NCI-H345 treated with DMSO at 0.1 percent for 48 hours (cell line): ENCODE measurements at regions not wholly inside any gene's neighbourhood (a gene's known extent, or its start where the extent isn't known, plus 50 kb on each side); places are given as distances from the start of the nearest gene placed in this dataset.
"Not testable (repeated sequence)": the region's sequence is repeated elsewhere in the genome, so short reads cannot be mapped to it uniquely, and the experiment has no call there.

Source experiments
- DNase-seq: peaks from one replicate; lab custom pipeline; 2025; ENCODE audit not compliant: unreplicated experiment; lab: John Stamatoyannopoulos, UW

DNA sequence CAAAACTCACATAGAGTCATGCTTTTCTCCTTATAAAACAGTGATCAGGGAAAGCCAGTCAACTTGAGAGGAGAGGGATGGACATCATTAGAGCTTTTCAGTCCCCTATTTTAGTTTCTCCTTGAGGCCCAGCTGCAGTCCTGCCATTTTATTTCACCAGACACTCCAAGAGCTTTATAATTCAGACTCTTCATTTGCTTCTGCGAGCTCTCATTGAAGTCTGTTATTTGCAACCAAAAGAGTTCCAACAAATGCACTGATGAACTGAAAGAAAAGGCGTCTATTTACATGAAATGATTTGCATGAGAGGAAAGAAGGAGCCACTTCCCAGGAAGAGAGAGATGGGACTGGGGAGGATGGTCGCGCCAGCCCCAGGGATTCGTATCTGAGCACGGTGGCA, 86.8 kb downstream of the NDUFA12 start:
- DNase-seq, result peak; percentile 98

DNA sequence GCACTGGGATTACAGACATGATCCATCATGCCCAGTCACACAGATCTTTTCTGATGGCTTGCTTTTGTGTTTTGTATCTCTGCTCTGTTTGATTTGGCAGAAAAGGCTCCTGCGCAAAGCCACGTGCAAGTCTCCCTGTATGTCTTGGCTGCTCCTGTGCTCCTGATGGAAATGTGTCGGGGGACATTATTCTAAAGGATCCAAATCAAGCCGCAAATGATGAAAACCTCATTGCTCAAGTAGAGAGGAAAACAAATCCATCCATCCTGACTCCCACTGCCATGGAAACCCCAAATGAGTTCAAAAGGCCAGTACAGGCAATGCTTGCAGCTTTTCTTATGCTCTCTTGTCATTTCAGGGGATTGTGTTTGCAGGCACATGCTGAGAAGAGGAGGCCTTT, 93.8 kb downstream of the NDUFA12 start:
- DNase-seq, result no peak

- not testable (repeated sequence) for DNase-seq
Measured at GRCh38 chr12:94905749-94906148, 97.7 kb downstream of the NDUFA12 start.

DNA sequence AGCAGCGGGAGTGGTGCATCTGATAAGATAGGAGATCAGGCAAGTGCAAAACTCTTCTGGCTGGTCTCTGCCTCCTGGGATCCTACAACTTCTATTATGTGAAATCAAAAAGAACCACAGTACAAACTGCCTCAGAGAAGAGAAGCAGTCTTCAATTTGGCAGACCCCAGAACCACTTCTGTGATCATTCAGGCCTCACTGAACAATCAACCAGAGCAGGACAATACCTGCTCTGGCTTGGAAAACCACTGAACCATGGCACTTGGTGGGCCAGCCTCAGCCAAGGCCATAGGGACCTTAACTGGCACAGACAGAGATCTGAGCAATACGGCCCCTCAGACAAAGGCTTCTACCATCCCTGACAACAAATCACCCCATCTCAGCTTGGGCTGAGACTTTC, 103.0 kb downstream of the NDUFA12 start:
- DNase-seq, result no peak

GRCh38 chr12:94898388-94898787, 105.1 kb downstream of the NDUFA12 start:
- DNase-seq, result no peak

DNA sequence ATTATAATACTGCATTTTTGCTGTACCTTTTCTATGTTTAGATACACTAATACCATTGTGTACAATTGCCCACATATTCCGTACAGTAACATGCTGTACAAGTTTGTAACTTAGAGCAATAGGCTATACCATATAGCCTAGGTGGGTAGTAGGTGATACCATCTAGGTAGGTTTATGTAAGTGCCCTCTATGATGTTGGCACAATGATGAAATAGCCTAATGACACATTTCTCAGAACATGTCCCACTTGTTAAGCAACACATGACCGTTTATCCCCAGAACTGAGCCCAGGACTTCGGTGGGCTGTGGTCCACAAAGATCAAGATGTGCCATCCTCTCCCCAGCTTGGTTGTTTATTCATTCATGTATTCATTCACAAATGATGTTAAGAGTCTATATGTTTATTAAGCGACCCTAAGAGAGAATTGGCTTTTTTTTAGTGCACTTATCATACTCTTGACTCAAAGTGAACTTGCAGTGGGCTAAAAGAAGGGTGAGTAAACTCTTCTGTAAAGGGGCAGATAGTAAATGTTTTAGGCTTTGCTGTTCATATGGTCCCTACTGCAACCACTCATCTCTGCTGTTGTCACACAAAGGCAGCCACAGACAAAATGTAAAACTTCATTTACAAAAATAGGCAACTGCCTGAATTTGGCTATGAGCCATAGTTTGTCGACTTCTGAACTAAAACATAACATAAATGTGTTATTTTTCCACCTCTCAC, 110.8 kb downstream of the NDUFA12 start:
- no peak for DNase-seq

DNA sequence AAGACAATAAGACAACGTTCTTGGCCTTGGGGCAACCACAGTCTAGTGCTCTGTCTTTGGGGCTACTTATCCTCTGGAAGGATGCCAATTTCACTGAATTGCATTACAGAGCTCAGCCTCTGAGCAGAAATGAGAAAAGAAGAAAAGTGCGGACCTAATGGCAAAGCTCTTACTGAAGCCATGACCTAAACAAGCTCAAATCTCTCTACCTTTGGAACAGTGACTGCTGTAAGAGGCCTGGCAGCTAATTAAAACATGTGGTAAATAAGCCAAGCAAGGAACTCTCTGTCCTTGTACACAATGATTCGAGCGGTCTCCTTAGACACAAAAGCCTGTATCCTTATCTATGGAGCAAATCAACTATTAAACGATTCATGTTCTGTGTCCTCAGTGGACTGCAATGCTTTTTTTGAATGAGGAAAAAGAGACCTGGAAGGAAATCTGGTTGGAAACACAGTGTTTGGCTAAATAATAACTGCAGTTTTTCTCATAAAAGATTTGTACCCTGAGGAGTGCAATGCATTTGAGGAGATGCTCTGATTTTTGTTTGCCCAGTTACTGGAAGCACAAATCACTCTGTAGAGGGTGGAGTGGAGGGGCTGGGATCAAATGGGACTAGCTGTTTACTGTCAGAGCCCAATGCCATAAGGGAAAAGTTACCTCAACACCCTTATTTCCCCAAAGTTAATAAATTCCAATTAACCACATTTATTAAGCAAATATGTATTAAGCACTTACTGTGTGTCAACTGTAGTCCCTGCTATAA, 113.9 kb downstream of the NDUFA12 start:
- no peak for DNase-seq

DNA sequence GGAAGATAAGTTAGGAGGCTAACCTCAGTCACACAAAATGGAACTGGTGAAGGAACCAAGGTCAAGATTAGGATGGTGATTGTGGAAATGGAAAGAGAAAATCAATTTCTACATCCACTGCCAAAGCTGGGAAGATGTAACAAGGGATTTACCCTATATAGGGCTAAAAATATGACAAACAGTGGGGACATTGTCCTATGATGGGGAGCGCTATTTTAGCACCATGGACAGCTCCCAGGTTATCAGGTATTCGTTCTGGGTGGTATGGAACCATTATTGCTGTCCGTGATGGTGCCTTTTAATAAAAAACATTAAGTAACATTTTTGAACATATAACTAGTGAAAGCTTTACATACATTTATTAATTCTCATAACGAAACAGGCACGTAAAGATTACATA, 124.0 kb downstream of the NDUFA12 start:
- no peak for DNase-seq

GRCh38 chr12:94875525-94875924, 128.0 kb downstream of the NDUFA12 start:
- DNase-seq, result peak; percentile 56

- no peak for DNase-seq
Measured at GRCh38 chr12:94874518-94875302, 128.8 kb downstream of the NDUFA12 start.

DNA sequence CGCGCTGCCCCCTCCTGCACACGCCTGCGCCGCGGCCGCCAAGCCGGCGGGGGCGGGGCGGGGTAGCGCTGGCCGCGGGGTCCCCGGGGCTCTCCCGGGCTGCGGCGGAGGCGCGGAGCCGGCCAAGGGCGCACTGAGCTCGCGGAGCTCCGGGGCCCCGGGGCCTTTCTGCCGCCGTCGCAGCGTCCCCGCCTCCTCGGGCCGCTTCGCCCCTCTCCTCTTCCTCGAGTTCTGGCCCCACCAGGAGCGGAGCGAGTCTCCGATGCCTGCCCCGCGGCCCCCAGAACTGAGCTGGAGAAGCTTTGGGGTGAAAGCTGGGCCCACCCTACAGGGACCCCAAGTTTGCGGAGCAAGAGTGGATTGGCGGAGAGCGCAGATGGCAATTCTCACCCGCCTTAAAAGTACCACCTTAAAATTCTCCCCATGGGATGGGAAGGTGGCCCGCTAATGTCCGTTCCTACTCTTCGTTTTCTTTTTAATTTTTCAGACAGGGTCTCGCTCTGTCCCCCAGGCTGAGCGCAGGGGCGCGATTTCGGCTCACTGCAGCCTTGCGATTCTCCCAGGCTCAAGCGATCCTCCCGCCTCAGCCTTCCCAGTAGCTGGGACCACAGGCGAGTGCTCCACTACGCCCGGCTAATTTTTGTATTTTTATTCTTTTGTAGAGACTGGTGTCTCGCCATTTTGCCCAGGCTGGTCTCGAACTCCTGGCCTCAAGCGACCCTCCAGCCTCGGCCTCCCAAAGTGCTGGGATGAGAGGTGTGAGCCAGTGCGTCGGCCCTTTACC, 129.6 kb downstream of the NDUFA12 start:
- no peak for DNase-seq

GRCh38 chr12:94872971-94873733, 130.3 kb downstream of the NDUFA12 start:
- no peak for DNase-seq

DNA sequence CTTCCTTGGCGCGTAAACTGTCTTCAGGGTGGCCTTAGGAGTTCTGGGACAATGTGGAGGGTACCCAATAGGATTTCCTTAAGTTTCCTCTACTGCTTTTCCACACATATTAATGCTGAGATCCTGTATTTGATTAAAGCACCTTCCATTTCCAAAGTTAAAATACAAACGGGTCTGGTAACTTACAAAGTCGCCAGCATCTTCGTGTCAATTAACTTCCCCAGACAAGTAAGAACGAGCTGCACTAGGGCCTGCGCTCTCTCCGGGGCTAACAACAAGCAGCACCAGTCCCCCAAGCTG, 130.9 kb downstream of the NDUFA12 start:
- DNase-seq, result no peak

DNA sequence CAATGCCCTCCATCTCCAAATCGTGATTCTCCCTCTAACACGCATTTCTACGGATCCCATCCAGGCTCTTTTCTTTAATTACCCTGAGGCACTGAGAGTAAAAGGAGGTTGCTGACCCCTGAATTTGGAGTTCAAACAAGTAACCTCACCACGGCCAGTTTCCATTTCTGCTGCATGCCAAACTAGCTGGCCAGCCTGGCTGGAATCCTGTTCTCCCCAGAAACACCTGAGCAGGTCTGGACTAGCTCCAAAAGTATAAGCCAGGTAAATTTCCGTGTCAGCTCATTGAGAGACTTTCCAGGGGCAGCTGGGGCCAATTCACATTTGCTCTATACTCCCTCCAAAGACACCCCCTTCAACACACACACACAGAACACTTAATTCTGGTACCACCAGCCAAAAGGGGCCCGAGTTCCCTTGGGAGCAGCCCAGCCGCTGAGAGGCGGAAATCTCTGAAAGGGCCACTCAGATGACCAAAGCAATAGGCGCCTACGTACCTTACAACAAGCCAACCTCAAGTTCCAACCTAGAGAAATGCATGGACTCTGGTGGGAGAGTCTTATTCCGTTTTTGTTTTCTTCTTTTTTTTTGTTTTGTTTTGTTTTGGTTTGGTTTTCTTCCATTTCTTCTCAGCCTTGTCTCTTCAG, 131.4 kb downstream of the NDUFA12 start:
- DNase-seq, result no peak

- DNase-seq, result no peak
Measured at GRCh38 chr12:94870511-94870910, 133.0 kb downstream of the NDUFA12 start.

DNA sequence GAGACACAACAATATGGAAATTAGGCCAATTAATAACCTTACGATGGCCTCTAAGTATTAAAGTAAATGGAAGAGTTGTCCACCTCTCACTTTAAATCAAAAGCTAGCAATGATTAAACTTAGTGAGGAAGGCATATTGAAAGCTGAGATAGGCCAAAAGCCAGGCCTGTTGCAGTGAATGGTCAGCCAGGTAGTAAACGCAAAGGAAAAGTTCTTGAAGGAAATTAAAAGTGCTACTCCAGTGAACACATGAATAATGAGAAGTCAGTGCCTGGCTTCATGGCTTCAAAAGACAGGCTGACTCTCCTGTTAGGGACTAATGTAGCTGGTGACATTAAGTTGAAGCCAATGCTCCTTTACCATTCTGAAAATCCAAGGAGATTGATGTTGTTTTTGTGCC, 135.3 kb downstream of the NDUFA12 start:
- no peak for DNase-seq

GRCh38 chr12:94867066-94867855, 136.2 kb downstream of the NDUFA12 start:
- DNase-seq, result no peak

- DNase-seq, result no peak
Measured at GRCh38 chr12:94864987-94865386, 138.5 kb downstream of the NDUFA12 start.

DNA sequence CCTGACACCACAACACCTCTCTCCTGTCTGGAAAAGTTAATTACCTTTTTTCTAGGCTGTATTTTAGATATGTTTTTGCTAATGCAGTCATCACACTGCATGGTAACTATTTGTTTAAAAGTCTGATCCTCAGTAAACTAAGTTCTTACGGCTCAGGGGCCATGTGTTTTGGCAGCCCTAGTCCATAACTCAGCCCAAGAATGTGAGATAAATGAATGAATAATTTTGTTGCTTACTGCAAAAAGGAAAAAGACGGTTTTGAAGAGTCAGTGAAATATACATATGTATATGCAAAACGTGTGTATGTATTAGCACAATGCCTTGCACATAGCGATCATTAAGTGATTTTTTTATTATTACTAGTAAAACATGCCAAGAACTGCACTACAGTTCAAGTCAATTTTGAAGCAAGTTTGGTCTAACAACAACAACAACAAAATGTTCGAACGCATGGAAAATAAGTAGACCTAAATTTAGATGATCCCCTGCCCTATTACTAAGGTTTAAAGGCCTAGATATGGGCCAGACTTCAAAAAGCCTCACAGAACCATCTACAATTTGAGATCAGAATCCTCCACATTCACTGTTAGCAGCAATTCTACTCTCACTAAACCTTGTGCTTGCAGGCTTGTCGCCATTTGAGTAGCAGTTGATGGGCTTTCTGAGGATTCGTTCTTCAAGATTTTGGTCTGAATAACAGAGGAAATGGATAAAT, 140.0 kb downstream of the NDUFA12 start:
- DNase-seq, result no peak
